Upper lobe of left lung (tissue), 4 donors: ENCODE measurements at regions not wholly inside any gene's neighbourhood (a gene's known extent, or its start where the extent isn't known, plus 50 kb on each side); places are given as distances from the start of the nearest gene placed in this dataset.

Experiments
- CTCF ChIP-seq, 6 experiments: fragments of 450-650 bp in 4 of 6; fragments of 200-600 bp in 2 of 6; sonication (generic) in 2 of 6; IDR thresholded peaks; one replicate each; pipeline ENCODE4 v1.5.1; 2016 to 2019; ENCODE audit warnings: antibody characterized with exemption in 6 of 6
- EP300 ChIP-seq, 4 donors: sonication (generic); formaldehyde crosslinking; IDR thresholded peaks; one replicate each; pipeline ENCODE4 v1.5.1; 2017; ENCODE audit warnings: antibody characterized with exemption in 4 of 4, control low read depth in 2 of 4

GRCh38 chr16:51896013-51896412 is 650.9 kb downstream of the TOX3 start:
- TF ChIP-seq CTCF (IDR thresholded peaks at IDR 0.05) = no peak
- TF ChIP-seq EP300 (IDR thresholded peaks at IDR 0.05) = no peak
